ENCODE measurements at regions not wholly inside any gene's neighbourhood (a gene's known extent, or its start where the extent isn't known, plus 50 kb on each side); places are given as distances from the start of the nearest gene placed in this dataset.

GRCh38 chr12:42996869-42997431, 407.4 kb upstream of the PRICKLE1 start:
- TF ChIP-seq CTCF (conservative IDR thresholded peaks at IDR 0.05; ENCODE audit: control insufficient read depth, insufficient read depth, low read depth, low read length), result no peak
- no peak for DNase-seq (ENCODE audit: low read depth)
- no peak overlapping the region for H3K4me3 ChIP-seq (ENCODE audit: control insufficient read depth, low read depth, low read length)

GRCh38 chr12:42992826-42993225, 403.3 kb upstream of the PRICKLE1 start:
- H3K4me3 ChIP-seq (ENCODE audit: control insufficient read depth, low read depth, low read length), result no peak overlapping the region
- no peak for DNase-seq (ENCODE audit: low read depth)
- no peak for TF ChIP-seq CTCF (conservative IDR thresholded peaks at IDR 0.05; ENCODE audit: control insufficient read depth, insufficient read depth, low read depth, low read length)

- H3K4me3 ChIP-seq (ENCODE audit: control insufficient read depth, low read depth, low read length), result no peak overlapping the region
- no peak for TF ChIP-seq CTCF (conservative IDR thresholded peaks at IDR 0.05; ENCODE audit: control insufficient read depth, insufficient read depth, low read depth, low read length)
- DNase-seq (ENCODE audit: low read depth), result no peak
Observed at GRCh38 chr12:42990387-42990786, 400.8 kb upstream of the PRICKLE1 start.

- no peak overlapping the region for H3K4me3 ChIP-seq (ENCODE audit: control insufficient read depth, low read depth, low read length)
Observed at GRCh38 chr12:42987216-42987650, 397.7 kb upstream of the PRICKLE1 start.

DNA sequence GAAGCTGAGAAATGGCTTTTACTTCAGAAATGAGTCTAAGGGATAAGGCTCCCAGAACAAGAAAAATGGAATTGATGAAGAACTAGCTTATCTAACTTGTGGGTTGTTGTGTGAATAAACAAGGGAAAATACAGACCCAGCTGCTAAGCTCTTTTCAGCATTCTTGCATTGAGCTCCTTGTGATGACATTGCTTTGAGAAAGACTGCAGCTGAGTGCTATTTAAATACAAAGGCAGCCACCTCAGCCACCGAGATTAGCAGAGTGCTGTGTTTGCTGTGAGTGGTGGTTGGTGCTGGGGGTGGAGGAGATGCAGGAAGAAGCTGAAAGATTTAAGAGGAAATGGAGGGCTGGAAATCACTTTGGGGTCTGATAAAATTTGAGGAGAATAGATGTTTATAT, 396.0 kb upstream of the PRICKLE1 start:
- DNase-seq (ENCODE audit: low read depth), result no peak
- no peak for TF ChIP-seq CTCF (conservative IDR thresholded peaks at IDR 0.05; ENCODE audit: control insufficient read depth, insufficient read depth, low read depth, low read length)
- no peak overlapping the region for H3K4me3 ChIP-seq (ENCODE audit: control insufficient read depth, low read depth, low read length)

More at GRCh38 chr12:42987216-42987650, 397.7 kb upstream of the PRICKLE1 start:
- DNase-seq (ENCODE audit: low read depth), result peak; percentile 20
- TF ChIP-seq CTCF (conservative IDR thresholded peaks at IDR 0.05; ENCODE audit: control insufficient read depth, insufficient read depth, low read depth, low read length), result no peak

DNA sequence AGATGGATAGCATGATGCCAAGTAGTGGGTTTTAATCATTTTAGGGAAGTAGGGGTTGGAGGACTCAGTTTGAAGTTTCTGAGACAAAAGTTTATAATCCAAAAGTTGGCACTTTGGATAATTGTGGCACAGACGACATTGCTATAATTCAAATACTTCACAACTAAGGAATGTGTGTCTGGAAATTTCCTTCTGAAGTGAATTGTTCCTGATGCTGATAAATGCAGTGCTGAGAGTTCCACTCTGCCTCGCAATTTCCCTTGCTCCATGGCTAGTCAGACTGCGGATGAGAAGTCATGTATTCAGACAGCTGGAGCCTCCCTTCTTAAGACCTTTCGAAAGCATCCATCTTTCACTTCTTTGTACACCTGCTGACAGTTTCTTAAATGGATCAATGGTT, 393.3 kb upstream of the PRICKLE1 start:
- DNase-seq (ENCODE audit: low read depth), result no peak
- TF ChIP-seq CTCF (conservative IDR thresholded peaks at IDR 0.05; ENCODE audit: control insufficient read depth, insufficient read depth, low read depth, low read length), result no peak
- no peak overlapping the region for H3K4me3 ChIP-seq (ENCODE audit: control insufficient read depth, low read depth, low read length)

DNA sequence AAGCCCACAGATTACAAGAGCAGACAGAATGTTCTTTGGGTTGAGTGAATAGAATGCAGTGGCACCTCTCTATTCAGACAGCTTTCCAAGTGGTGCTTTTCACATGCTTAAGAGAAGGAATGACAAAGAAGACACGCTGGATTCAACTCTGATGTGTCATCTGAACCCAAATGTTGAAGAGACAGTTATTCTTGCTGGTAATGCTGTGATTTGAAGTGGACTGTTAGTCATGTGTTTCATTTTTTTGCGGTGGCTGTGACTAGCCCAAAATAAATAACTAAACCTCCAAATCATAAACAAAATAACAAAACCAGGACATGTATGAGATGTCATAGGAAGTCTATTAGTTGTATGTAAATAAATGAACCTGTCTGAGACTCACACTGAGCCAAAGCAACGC, 391.8 kb upstream of the PRICKLE1 start:
- peak; percentile 69 for DNase-seq (ENCODE audit: low read depth)
- no peak for TF ChIP-seq CTCF (conservative IDR thresholded peaks at IDR 0.05; ENCODE audit: control insufficient read depth, insufficient read depth, low read depth, low read length)
- no peak overlapping the region for H3K4me3 ChIP-seq (ENCODE audit: control insufficient read depth, low read depth, low read length)
